Caki2 (cell line): ENCODE measurements at regions not wholly inside any gene's neighbourhood (a gene's known extent, or its start where the extent isn't known, plus 50 kb on each side); places are given as distances from the start of the nearest gene placed in this dataset.

Experiments
- DNase-seq: peaks from one replicate; pipeline ENCODE4 v3.0.0-alpha.2; 2015; ENCODE audit warnings: low read depth
- in situ Hi-C: cut with HindIII; loops from 2 replicates; pipeline ENCODE4 v1.10.0; 2016; ENCODE audit warnings: low sequenced_read_pairs, low pct_unique_long_range_greater_than_20kb, mixed read lengths

GRCh38 chr9:126222835-126223431, 103.7 kb upstream of the MVB12B start:
- in situ Hi-C loops: no loop called here
- DNase-seq: no peak

- in situ Hi-C loops: no loop called here
- no peak for DNase-seq
Measured at GRCh38 chr9:126223798-126224531, 102.7 kb upstream of the MVB12B start.

- no peak for DNase-seq
- in situ Hi-C loops: no loop called here
Measured at GRCh38 chr9:126225611-126226609, 100.7 kb upstream of the MVB12B start.

GRCh38 chr9:126226991-126227936, 99.4 kb upstream of the MVB12B start:
- DNase-seq: no peak
- in situ Hi-C loops: no loop called here

- in situ Hi-C loops: no loop called here
- DNase-seq: no peak
Measured at GRCh38 chr9:126228111-126228780, 98.4 kb upstream of the MVB12B start.

- in situ Hi-C loops: no loop called here
Measured at GRCh38 chr9:126228781-126229444, 97.7 kb upstream of the MVB12B start.

GRCh38 chr9:126229501-126229900, 97.1 kb upstream of the MVB12B start:
- in situ Hi-C loops: no loop called here
- no peak for DNase-seq

More at GRCh38 chr9:126228781-126229444, 97.7 kb upstream of the MVB12B start:
- DNase-seq: peak; percentile 42

- DNase-seq: no peak
- in situ Hi-C loops: no loop called here
Measured at GRCh38 chr9:126230692-126231091, 95.9 kb upstream of the MVB12B start.

- in situ Hi-C loops: no loop called here
- DNase-seq: no peak
Measured at GRCh38 chr9:126232461-126232860, 94.2 kb upstream of the MVB12B start.

GRCh38 chr9:126233175-126233574, 93.5 kb upstream of the MVB12B start:
- no peak for DNase-seq
- in situ Hi-C loops: no loop called here

GRCh38 chr9:126233913-126234525, 92.6 kb upstream of the MVB12B start:
- in situ Hi-C loops: no loop called here
- no peak for DNase-seq

- DNase-seq: no peak
- in situ Hi-C loops: no loop called here
Measured at GRCh38 chr9:126234681-126235335, 91.8 kb upstream of the MVB12B start.

GRCh38 chr9:126235336-126236243, 91.0 kb upstream of the MVB12B start:
- no peak for DNase-seq
- in situ Hi-C loops: no loop called here

- in situ Hi-C loops: no loop called here
- DNase-seq: no peak
Measured at GRCh38 chr9:126236273-126236672, 90.4 kb upstream of the MVB12B start.

GRCh38 chr9:126238415-126238814, 88.2 kb upstream of the MVB12B start:
- no peak for DNase-seq
- in situ Hi-C loops: no loop called here
